UCSD-AML1 (cell line): ENCODE measurements at regions not wholly inside any gene's neighbourhood (a gene's known extent, or its start where the extent isn't known, plus 50 kb on each side); places are given as distances from the start of the nearest gene placed in this dataset.
"Not testable (repeated sequence)": the region's sequence is repeated elsewhere in the genome, so short reads cannot be mapped to it uniquely, and the experiment has no call there.

ENCODE experiments used
- DNase-seq: peaks from one replicate; lab custom pipeline; 2025; ENCODE audit not compliant: unreplicated experiment; lab: John Stamatoyannopoulos, UW

- no peak for DNase-seq
Observed at GRCh38 chr1:181324797-181325616, 158.3 kb upstream of the CACNA1E start.

- not testable (repeated sequence) for DNase-seq
Observed at GRCh38 chr1:181325765-181326164, 157.6 kb upstream of the CACNA1E start.

DNA sequence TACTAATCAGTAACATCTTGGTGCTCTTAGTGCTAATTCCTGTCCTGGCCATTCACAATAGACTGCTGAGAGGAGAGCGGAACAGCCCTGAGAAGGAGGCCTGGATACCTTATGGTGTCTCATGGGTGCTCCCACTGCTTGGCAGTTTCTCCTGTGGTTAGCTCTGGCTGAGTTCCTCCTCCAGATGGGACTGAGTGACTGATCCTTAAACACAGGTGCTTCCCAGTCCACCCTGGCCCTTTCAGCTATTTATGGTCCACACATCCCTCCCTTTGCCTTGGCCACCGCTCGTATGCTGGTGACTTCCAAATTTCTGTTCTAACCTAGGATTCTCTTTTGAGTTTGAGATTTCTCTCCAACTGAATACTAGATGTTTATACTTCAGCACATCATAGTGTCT, 157.0 kb upstream of the CACNA1E start:
- DNase-seq: no peak

GRCh38 chr1:181327796-181328195, 155.5 kb upstream of the CACNA1E start:
- no peak for DNase-seq

GRCh38 chr1:181334724-181335123, 148.6 kb upstream of the CACNA1E start:
- no peak for DNase-seq

- DNase-seq: no peak
Observed at GRCh38 chr1:181335631-181336030, 147.7 kb upstream of the CACNA1E start.

GRCh38 chr1:181341026-181341632, 142.2 kb upstream of the CACNA1E start:
- DNase-seq: no peak

- no peak for DNase-seq
Observed at GRCh38 chr1:181344091-181344490, 139.2 kb upstream of the CACNA1E start.

DNA sequence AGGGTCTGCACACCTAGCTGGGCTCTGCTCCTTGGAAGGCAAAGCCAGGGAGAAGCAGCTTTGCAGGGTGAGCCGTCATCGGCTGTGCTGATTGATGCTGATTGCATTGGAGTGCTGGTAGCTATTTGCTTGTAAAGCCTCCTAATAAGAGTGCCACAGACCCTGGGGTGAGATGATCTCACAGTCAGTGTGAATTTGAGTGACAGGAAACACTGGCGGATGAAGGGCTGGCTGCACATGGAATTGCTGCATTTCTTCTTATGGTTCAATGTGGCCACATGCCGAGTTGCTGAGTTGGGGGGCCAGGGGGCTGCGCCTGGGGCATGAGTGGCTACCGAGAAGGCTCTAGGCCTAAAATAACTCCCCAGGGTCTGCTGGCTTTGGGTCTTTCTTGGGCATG, 138.2 kb upstream of the CACNA1E start:
- no peak for DNase-seq

DNA sequence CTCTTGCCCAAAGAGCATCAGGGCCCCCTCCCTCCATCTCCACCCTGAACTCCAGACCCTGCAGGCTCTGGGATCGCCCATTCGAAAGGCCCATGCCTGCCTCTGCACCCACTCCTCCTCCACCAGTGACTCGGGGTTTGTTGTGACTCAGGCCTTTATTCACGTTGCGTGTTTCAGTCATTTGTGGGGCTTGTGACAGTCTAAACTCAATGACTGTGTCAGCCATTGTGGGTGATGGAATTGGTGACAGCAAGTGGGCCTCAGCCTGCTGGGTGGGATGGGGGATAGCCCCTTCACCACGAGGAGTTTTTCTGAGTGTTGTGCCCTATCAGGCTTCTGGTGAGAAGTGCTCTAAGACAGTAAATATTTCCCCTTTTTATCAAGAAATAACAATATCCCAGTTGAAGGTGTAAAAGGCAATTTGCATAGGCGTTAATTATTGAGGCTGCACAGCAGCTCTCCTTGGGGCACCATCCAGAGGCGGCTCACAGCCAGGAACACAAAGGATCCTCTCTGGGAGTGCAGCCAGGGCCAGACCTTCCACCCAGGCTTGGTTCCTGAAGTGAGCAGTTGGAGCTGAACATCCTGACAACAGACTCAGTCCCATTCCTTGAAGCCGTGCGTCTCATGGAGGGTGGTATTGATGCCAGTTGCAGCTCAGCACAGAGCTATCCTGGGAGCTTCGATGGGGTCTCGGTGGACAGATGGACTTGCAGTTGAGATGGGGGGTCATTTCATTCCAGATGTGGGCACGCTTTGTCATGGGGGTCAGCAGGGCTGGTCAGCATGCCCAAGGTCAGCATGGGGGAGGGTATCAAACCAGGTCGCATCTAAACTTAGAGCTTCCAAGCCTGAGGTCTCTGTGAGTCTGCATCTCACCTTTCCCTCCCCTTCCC, 135.6 kb upstream of the CACNA1E start:
- no peak for DNase-seq

DNA sequence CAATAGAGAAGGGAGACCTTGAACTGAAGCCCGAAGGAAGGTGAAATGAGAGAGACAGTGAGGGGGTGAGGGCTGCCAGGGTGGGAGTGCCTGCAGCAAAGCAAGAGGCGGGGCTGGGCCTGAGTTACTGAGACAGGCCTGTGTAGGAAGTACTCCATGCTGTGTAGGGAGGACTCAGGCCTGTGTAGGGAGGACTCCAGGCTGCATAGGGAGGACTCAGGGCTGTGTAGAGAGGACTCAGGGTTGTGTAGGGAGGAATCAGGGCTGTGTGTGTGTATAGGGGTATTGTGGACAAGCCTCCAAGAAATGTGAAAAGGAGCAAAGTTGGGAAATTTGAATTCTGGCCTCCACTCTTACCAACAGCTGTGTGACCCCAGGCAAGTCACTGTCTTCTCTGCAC, 133.8 kb upstream of the CACNA1E start:
- no peak for DNase-seq

DNA sequence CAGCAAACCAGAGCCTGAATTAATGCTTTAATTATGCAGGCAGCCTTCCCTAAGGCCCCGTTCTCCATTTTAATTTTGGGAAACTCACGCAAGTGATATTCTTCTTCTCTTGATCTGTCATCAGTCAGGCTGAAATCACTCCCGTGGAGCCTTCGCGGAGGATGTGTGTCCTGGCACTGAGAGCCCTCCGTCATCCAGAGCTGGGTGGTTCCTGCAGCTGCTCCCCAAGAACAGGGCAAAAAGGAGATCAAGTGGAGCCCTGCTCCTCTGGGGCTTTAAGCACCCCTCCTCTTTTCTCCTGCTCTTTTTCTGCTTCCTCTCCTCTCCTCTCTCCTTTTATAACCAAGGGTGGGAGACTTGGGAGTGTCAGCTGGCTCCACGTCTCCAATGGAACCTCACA, 133.2 kb upstream of the CACNA1E start:
- DNase-seq: no peak

- DNase-seq: no peak
Observed at GRCh38 chr1:181351740-181352139, 131.6 kb upstream of the CACNA1E start.

DNA sequence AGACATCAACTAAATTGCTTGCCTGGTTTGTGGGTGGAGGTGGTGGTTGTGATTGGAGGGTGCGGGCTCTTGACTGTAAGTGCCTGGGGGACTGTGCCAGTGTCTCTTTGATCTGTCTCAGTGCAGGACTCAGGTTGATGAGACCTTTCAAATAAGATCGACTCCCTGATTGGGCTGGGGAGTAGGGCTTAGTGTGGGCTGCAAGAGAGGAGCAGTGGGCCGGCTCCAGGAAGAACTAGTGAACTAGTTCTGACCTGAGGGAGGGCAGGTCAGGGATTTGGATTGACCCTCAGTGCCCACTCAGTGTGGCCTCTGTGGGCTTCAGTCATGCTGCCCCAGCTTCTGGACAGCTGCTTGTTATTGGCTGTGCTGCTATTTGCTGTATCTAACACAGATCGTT, 130.6 kb upstream of the CACNA1E start:
- no peak for DNase-seq

GRCh38 chr1:181353526-181353925, 129.8 kb upstream of the CACNA1E start:
- no peak for DNase-seq

GRCh38 chr1:181354865-181355264, 128.5 kb upstream of the CACNA1E start:
- no peak for DNase-seq

- DNase-seq: no peak
Observed at GRCh38 chr1:181356505-181357340, 126.6 kb upstream of the CACNA1E start.

DNA sequence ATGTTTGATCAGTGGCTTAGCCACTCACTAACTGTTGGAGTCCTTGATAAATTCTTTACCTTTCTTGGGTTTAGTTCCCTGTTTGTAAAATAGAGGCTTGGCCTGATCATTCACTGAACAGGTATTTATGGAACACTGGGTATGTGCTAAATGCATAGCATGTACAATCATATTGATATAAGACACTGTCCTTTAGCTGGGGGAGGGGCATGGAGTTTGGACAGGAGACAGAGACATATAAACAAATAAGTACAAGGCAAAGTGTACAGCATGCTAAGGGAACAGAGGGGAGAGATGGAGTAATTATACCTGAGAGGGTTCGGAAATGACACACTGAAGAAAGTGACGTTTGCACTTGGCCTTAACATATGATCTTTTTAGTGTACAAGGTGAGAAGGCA, 124.3 kb upstream of the CACNA1E start:
- no peak for DNase-seq

DNA sequence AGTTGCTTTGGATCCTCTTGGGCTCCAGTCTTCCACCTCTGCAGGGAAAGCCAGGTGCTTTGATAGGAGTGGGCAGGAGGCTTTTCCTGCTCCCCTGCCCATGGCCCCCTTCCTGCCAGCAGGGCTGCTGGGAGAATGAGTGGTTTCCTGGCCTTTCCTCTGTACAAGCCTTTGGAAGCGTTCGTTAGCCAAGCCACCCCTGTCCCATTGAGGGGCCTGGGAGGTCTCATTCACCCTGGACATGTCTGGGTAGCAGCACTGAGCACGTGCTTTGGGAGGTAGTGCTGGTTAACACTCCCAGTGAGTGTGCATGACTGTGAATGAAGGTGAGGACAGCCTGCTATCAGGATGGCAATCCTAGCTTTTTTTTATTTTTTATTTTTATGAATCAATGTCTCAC, 118.5 kb upstream of the CACNA1E start:
- DNase-seq: no peak

DNA sequence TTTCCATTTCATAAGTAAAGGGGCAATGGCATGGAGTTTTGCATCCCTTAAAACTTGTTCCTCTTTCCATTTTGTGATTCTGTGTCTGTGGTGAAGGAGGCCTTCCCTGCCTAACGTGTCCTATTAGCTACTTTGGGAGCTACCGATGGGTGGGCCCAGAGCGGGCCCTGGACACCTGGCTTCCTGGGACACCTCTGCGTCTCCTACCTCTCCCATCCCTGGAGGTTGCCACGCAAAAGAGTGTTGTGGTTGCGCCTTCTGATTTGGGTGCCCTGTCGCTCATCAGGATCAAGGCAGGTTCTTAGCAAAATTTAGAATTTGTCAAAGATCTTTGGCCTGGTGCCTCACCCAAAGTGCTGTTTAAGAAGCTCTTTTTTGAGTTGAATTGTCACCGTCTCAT, 116.4 kb upstream of the CACNA1E start:
- no peak for DNase-seq

DNA sequence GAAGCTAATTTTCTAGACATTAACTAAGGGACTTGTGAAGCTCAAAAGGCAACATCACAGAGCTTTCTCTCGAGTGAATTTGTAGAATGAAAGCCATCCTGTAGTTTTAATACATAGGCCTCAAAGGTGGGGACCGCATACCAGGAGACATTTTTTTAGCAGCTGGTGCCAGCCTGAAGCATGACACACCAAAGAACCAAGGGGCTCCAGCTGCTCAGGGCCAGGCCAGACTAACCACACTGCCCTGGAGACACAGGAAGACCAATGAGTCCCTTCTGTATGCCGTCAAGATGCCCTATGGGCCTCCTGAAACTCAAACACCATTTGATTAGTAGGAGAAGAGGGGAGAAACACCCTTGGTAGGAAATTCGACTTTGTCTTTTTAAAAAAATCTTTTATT, 113.9 kb upstream of the CACNA1E start:
- DNase-seq: no peak
